ENCODE measurements at regions not wholly inside any gene's neighbourhood (a gene's known extent, or its start where the extent isn't known, plus 50 kb on each side); places are given as distances from the start of the nearest gene placed in this dataset.

DNA sequence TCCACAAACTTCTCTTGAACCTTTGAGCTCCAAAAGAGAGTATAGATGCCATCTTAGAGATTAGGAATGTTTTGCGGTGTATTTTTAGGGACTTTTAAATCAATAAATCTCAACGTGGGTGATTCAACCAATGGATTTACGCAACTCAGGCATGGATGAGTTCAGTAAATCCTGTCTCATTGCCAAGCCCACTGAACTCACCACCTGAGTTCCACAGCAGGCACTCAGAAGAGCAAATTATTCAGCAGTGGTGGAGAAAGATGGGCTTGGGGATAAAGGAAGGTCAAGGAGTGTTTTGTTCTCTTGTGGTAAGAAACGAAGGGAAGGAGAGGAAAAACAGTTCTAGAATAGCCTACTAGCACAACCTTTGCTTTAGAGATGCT is 68.7 kb upstream of the HMGA2 start:
- TF ChIP-seq, protein P1, sequence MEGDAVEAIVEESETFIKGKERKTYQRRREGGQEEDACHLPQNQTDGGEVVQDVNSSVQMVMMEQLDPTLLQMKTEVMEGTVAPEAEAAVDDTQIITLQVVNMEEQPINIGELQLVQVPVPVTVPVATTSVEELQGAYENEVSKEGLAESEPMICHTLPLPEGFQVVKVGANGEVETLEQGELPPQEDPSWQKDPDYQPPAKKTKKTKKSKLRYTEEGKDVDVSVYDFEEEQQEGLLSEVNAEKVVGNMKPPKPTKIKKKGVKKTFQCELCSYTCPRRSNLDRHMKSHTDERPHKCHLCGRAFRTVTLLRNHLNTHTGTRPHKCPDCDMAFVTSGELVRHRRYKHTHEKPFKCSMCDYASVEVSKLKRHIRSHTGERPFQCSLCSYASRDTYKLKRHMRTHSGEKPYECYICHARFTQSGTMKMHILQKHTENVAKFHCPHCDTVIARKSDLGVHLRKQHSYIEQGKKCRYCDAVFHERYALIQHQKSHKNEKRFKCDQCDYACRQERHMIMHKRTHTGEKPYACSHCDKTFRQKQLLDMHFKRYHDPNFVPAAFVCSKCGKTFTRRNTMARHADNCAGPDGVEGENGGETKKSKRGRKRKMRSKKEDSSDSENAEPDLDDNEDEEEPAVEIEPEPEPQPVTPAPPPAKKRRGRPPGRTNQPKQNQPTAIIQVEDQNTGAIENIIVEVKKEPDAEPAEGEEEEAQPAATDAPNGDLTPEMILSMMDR (conservative IDR thresholded peaks at IDR 0.05) = no peak
- no peak for TF ChIP-seq ZFX (IDR thresholded peaks at IDR 0.05)

All from C4-2B (cell line).